ENCODE measurements at regions not wholly inside any gene's neighbourhood (a gene's known extent, or its start where the extent isn't known, plus 50 kb on each side); places are given as distances from the start of the nearest gene placed in this dataset.

- TF ChIP-seq TFDP2 (CRISPR knock-in tag; IDR thresholded peaks at IDR 0.05) (no peak), ZNF746 (CRISPR knock-in tag; IDR thresholded peaks at IDR 0.05) (no peak), RFX1 (IDR thresholded peaks at IDR 0.05) (no peak), ZMYM4 (CRISPR knock-in tag; IDR thresholded peaks at IDR 0.05) (no peak), ZNF580 (CRISPR knock-in tag; IDR thresholded peaks at IDR 0.05; ENCODE audit: borderline replicate concordance, low read depth) (no peak)
Measured at GRCh38 chr18:53886058-53886457, 338.4 kb downstream of the MBD2 start (continued).

GRCh38 chr18:53883771-53884170 is 340.7 kb downstream of the MBD2 start:
- no peak for FAIRE-seq

More at GRCh38 chr18:53883771-53884170, 340.7 kb downstream of the MBD2 start:
- H3K4me2 ChIP-seq (ENCODE audit: low read depth, low read length) = no peak overlapping the region
- intact Hi-C loops (cut with micrococcal nuclease; ENCODE audit: unreplicated experiment) (no loop called here), in situ Hi-C loops (cut with HindIII; ENCODE audit: extremely low pct_ligation_motif_present, low pct_unique_long_range_greater_than_20kb) (no loop called here)
- no peaks in the 10 kb centered on the region for H3K27me3 ChIP-seq (ENCODE audit: control insufficient read depth in 1 of 2, insufficient read depth in 2 of 2, low read length in 2 of 2)
- ATAC-seq (no peak), DNase-seq (ENCODE audit: low spot score) (no peak)
- no peaks in the 10 kb centered on the region for H3K9me3 ChIP-seq (ENCODE audit: low read length)
- H3K9ac ChIP-seq (ENCODE audit: insufficient read depth, low read depth, low read length) = no peak overlapping the region
- no peaks in the 10 kb centered on the region for H4K20me1 ChIP-seq (ENCODE audit: insufficient read depth, low read length)
- WGBS (ENCODE audit: low lambda C conversion rate) = 0% methylated on average over 2 of the region's 2 CpGs
- TF ChIP-seq EZH2 (conservative IDR thresholded peaks at IDR 0.05; ENCODE audit: low read depth, low read length) = no peak
- TF ChIP-seq ADNP (CRISPR knock-in tag; IDR thresholded peaks at IDR 0.05) = no peak
- no peak for TF ChIP-seq CBX5 (CRISPR knock-in tag; IDR thresholded peaks at IDR 0.05; ENCODE audit: borderline replicate concordance)
- TF ChIP-seq ZNF572 (CRISPR knock-in tag; IDR thresholded peaks at IDR 0.05) = no peak
- no peak for TF ChIP-seq CREB1 (IDR thresholded peaks at IDR 0.05)
- no peak for TF ChIP-seq CREB1 (CRISPR knock-in tag; IDR thresholded peaks at IDR 0.05)
- no peak for TF ChIP-seq SRSF1 (optimal IDR thresholded peaks at IDR 0.05; ENCODE audit: low read depth, low read length)
- no peak for TF ChIP-seq ZNF678 (CRISPR knock-in tag; IDR thresholded peaks at IDR 0.05)
- TF ChIP-seq AFF4 (CRISPR knock-in tag; IDR thresholded peaks at IDR 0.05) = no peak
- TF ChIP-seq MAFF (IDR thresholded peaks at IDR 0.05; ENCODE audit: low read depth, low read length) = no peak
- no peak for TF ChIP-seq CREB3 (CRISPR knock-in tag; IDR thresholded peaks at IDR 0.05)
- BruUV-seq (replicated peaks) = no TSS peak
- POLR2A ChIA-PET = no interaction called here
- H3K4me3 ChIP-seq (replicated peaks in 1 of 3; ENCODE audit: insufficient read depth in 1 of 3, low read depth in 2 of 3, low read length in 3 of 3) = no peak overlapping the region
- no peaks in the 10 kb centered on the region for H3K36me3 ChIP-seq (replicated peaks in 1 of 2; ENCODE audit: control insufficient read depth in 1 of 2, insufficient read depth in 2 of 2, low read length in 2 of 2)
- H2AFZ ChIP-seq (ENCODE audit: low read length) = no peak overlapping the region
- H3K79me2 ChIP-seq (ENCODE audit: insufficient read depth, low read length) = no peaks in the 10 kb centered on the region
- no peaks in the 10 kb centered on the region for H3K4me1 ChIP-seq (ENCODE audit: insufficient read depth, low read length)
- no peak overlapping the region for H3K27ac ChIP-seq (ENCODE audit: extremely low read length, insufficient read depth, low read length)
- CTCF ChIA-PET (ENCODE audit: low intra/inter-chr PET ratio, low total read pairs) = no interaction called here

Data from HepG2 (cell line).